IMR-90 (cell line): ENCODE measurements at regions not wholly inside any gene's neighbourhood (a gene's known extent, or its start where the extent isn't known, plus 50 kb on each side); places are given as distances from the start of the nearest gene placed in this dataset.

Source experiments
- ATAC-seq: fragments of 200-7000 bp; cut with Tn5 transposase; 2 replicates; pipeline ENCODE4 v1.9.1; 2020; ENCODE audit warnings: low read depth, mild to moderate bottlenecking, moderate library complexity
- BruUV-seq: library from RNA; stranded (reverse); fragments of 400-500 nt; replicated peaks from 2 replicates; lab custom pipeline; 2021; lab: Mats Ljungman, UMichigan
- CTCF ChIA-PET: fragments of 300-600 bp; formaldehyde crosslinking; extraction: SDS; loops from one replicate; lab custom pipeline; 2021; ENCODE audit warnings: antibody characterized with exemption; lab: Yijun Ruan, JAX
- POLR2A ChIA-PET: fragments of 300-600 bp; sonication (Branson Sonifier 250); formaldehyde crosslinking; loops from one replicate; lab custom pipeline; 2022; ENCODE audit warnings: antibody characterized with exemption; ENCODE audit not compliant: unreplicated experiment; lab: Charles Lee
- DNase-seq: peaks from one replicate; pipeline ENCODE4 v3.0.0; 2013
- H2AFZ ChIP-seq: replicated peaks from 2 replicates; pipeline ENCODE3; 2013; ENCODE audit warnings: low read length, mild to moderate bottlenecking; ENCODE audit not compliant: poor library complexity
- H2AK5ac ChIP-seq: 2 replicates; pipeline ENCODE4 v1.6.1; 2013; ENCODE audit warnings: low read depth, low read length, inconsistent platforms
- H2AK9ac ChIP-seq: replicated peaks from 2 replicates; pipeline ENCODE3; 2013; ENCODE audit warnings: mild to moderate bottlenecking, low read depth, low read length, moderate library complexity; ENCODE audit not compliant: poor library complexity
- H2BK120ac ChIP-seq: 2 replicates; pipeline ENCODE4 v1.6.1; 2013; ENCODE audit warnings: low read depth, low read length, inconsistent platforms
- H2BK15ac ChIP-seq: 3 replicates; pipeline ENCODE4 v1.6.1; 2013; ENCODE audit warnings: low read depth, low read length, inconsistent platforms
- H2BK20ac ChIP-seq: 2 replicates; pipeline ENCODE4 v1.6.1; 2013; ENCODE audit warnings: low read depth, mild to moderate bottlenecking, inconsistent platforms, low read length, moderate library complexity
- H2BK5ac ChIP-seq: 2 replicates; pipeline ENCODE4 v1.6.1; 2013; ENCODE audit warnings: mild to moderate bottlenecking, low read depth, low read length, inconsistent platforms; ENCODE audit not compliant: poor library complexity, severe bottlenecking
- H3K14ac ChIP-seq: replicated peaks from 2 replicates; pipeline ENCODE4 v1.6.1; 2013; ENCODE audit warnings: low read depth, low read length, inconsistent platforms
- H3K18ac ChIP-seq: 2 replicates; pipeline ENCODE4 v1.6.1; 2013; ENCODE audit warnings: low read depth, low read length, control low read depth
- H3K23ac ChIP-seq: 2 replicates; pipeline ENCODE4 v1.6.1; 2013; ENCODE audit warnings: low read depth, low read length, inconsistent platforms
- H3K27ac ChIP-seq: 2 replicates; pipeline ENCODE4 v1.5.1; 2013; ENCODE audit warnings: mild to moderate bottlenecking, control low read depth, low read length; ENCODE audit not compliant: insufficient read depth
- H3K27me3 ChIP-seq: 2 replicates; pipeline ENCODE4 v1.6.1; 2013; ENCODE audit warnings: low read length; ENCODE audit not compliant: control insufficient read depth, insufficient read depth
- H3K36me3 ChIP-seq: 2 replicates; pipeline ENCODE4 v1.6.1; 2013; ENCODE audit warnings: low read length, mixed read lengths; ENCODE audit not compliant: control insufficient read depth, insufficient read depth
- H3K4ac ChIP-seq: 2 replicates; pipeline ENCODE4 v1.6.1; 2013; ENCODE audit warnings: low read depth, low read length, inconsistent platforms
- H3K4me1 ChIP-seq: 2 replicates; pipeline ENCODE4 v1.6.1; 2013; ENCODE audit warnings: low read length, mixed read lengths; ENCODE audit not compliant: control insufficient read depth, insufficient read depth
- H3K4me2 ChIP-seq: 2 replicates; pipeline ENCODE4 v1.6.1; 2013; ENCODE audit warnings: low read depth, mild to moderate bottlenecking, control low read depth, low read length, moderate library complexity
- H3K4me3 ChIP-seq: 2 replicates; pipeline ENCODE4 v1.5.1; 2013; ENCODE audit warnings: low read depth, mild to moderate bottlenecking, control low read depth, low read length, moderate library complexity; ENCODE audit not compliant: insufficient read depth
- H3K56ac ChIP-seq: 2 replicates; pipeline ENCODE4 v1.6.1; 2013; ENCODE audit warnings: low read length, inconsistent platforms; ENCODE audit not compliant: insufficient read depth; ENCODE audit errors: extremely low read depth
- H3K79me1 ChIP-seq, 2 experiments: 2 replicates each; pipeline ENCODE4 v1.6.1; 2013; ENCODE audit warnings: low read length in 2 of 2, inconsistent platforms in 1 of 2, low read depth in 1 of 2
- H3K9ac ChIP-seq: 2 replicates; pipeline ENCODE4 v1.6.1; 2013; ENCODE audit warnings: low read depth, low read length, control low read depth
- H3K9me1 ChIP-seq: 2 replicates; pipeline ENCODE4 v1.6.1; 2013; ENCODE audit warnings: low read length, inconsistent platforms; ENCODE audit not compliant: insufficient read depth
- H3K9me3 ChIP-seq: 2 replicates; pipeline ENCODE4 v1.6.1; 2013; ENCODE audit warnings: low read length; ENCODE audit not compliant: control insufficient read depth, insufficient read depth
- H4K20me1 ChIP-seq: 2 replicates; pipeline ENCODE4 v1.6.1; 2013; ENCODE audit warnings: low read length, inconsistent platforms; ENCODE audit not compliant: insufficient read depth
- H4K5ac ChIP-seq: 2 replicates; pipeline ENCODE4 v1.6.1; 2013; ENCODE audit warnings: mild to moderate bottlenecking, low read depth, low read length, control low read depth
- H4K8ac ChIP-seq, 2 experiments: 2 replicates each; pipeline ENCODE4 v1.6.1; 2013; ENCODE audit warnings: low read depth in 2 of 2, low read length in 2 of 2, control low read depth in 1 of 2, inconsistent platforms in 1 of 2
- H4K91ac ChIP-seq: 2 replicates; pipeline ENCODE4 v1.6.1; 2013; ENCODE audit warnings: low read depth, low read length, inconsistent platforms; ENCODE audit not compliant: insufficient read depth
- BHLHE40 ChIP-seq: fragments of 150-350 bp; IDR thresholded peaks from 2 replicates; pipeline ENCODE4 v1.6.1; 2016; ENCODE audit warnings: mild to moderate bottlenecking, low read depth, low read length
- CHD1 ChIP-seq: IDR thresholded peaks from 2 replicates; pipeline ENCODE4 v1.6.1; 2012; ENCODE audit warnings: low read depth, low read length, improper control_type of control experiment
- CTCF ChIP-seq: conservative IDR thresholded peaks from 2 replicates; pipeline ENCODE4 v1.5.1; 2012; ENCODE audit warnings: mild to moderate bottlenecking, low read depth, low read length, improper control_type of control experiment
- MAFK ChIP-seq: IDR thresholded peaks from 2 replicates; pipeline ENCODE4 v1.6.1; 2012; ENCODE audit warnings: low read depth, low read length, improper control_type of control experiment
- NFE2L2 ChIP-seq: fragments of 150-350 bp; IDR thresholded peaks from 2 replicates; pipeline ENCODE4 v1.6.1; 2016; ENCODE audit warnings: low read depth, mild to moderate bottlenecking, low read length
- RCOR1 ChIP-seq: IDR thresholded peaks from 2 replicates; pipeline ENCODE4 v1.6.1; 2012; ENCODE audit warnings: mild to moderate bottlenecking, low read length, improper control_type of control experiment; ENCODE audit not compliant: insufficient replicate concordance
- SMC3 ChIP-seq: fragments of 150-350 bp; IDR thresholded peaks from 2 replicates; pipeline ENCODE4 v1.6.1; 2016; ENCODE audit warnings: low read depth, mild to moderate bottlenecking, antibody characterized with exemption, low read length, moderate library complexity
- WGBS, 2 experiments: methylation state at CpG; one replicate each; pipeline versions ENCODE4 v1.1.5 to v1.1.7; 2013; ENCODE audit warnings: missing lambda C conversion rate in 2 of 2; ENCODE audit not compliant: insufficient read length in 1 of 2; ENCODE audit errors: extremely low coverage in 2 of 2; 5-methylcytosine and 5-hydroxymethylcytosine counted together
- dilution Hi-C: fragments of 300-500 bp; cut with HindIII; formaldehyde crosslinking; loops from one replicate; pipeline ENCODE4 v1.14.3; 2018; ENCODE audit warnings: low sequenced_read_pairs; ENCODE audit not compliant: unreplicated experiment
- in situ Hi-C: fragments of 300-500 bp; cut with MboI; formaldehyde crosslinking; loops from 3 replicates; pipeline ENCODE4 v1.14.3; 2019; ENCODE audit warnings: low sequenced_read_pairs, inconsistent platforms, mixed read lengths
- intact Hi-C: fragments of 100-400 bp; cut with micrococcal nuclease; formaldehyde crosslinking; loops from 2 replicates; pipeline ENCODE4 v1.10.0; 2022

GRCh38 chr10:83108565-83109333 lies 1030.6 kb upstream of the GHITM start:
- 51% methylated on average over 5 of the region's 7 CpGs; no CpG with 5 or more reads in 1 of the 2 experiments for WGBS, 2 experiments
- CTCF ChIA-PET: no interaction called here
- Histone ChIP-seq H3K14ac (no peak overlapping the region), H2AK9ac (no peak overlapping the region), H3K4me2 (no peak overlapping the region), H2BK15ac (no peak overlapping the region), H2BK120ac (no peak overlapping the region), H2AK5ac (no peak overlapping the region), H2AFZ (no peak overlapping the region), H3K36me3 (no peaks in the 10 kb centered on the region), H3K23ac (no peak overlapping the region), H3K27me3 (no peaks in the 10 kb centered on the region), H3K9me1 (no peaks in the 10 kb centered on the region), H4K8ac (no peak overlapping the region), H3K9ac (no peak overlapping the region), H3K56ac (no peak overlapping the region), H3K27ac (no peak overlapping the region), H3K18ac (no peak overlapping the region), H4K91ac (no peak overlapping the region), H3K4me3 (no peak overlapping the region), H3K4ac (no peak overlapping the region), H4K20me1 (no peaks in the 10 kb centered on the region), H3K79me1 (no peaks in the 10 kb centered on the region), H3K4me1 (no peaks in the 10 kb centered on the region), H4K5ac (no peak overlapping the region), H2BK5ac (no peak overlapping the region), H2BK20ac (no peak overlapping the region), H3K9me3 (peaks cover 10% of the 10 kb centered on the region)
- dilution Hi-C loops: no loop called here
- no TSS peak for BruUV-seq
- DNase-seq (no peak), ATAC-seq (no peak)
- intact Hi-C loops: no loop called here
- POLR2A ChIA-PET: no interaction called here
- no peak for TF ChIP-seq MAFK
- TF ChIP-seq NFE2L2: no peak
- no peak for TF ChIP-seq RCOR1
- no peak for TF ChIP-seq SMC3
- TF ChIP-seq BHLHE40: no peak
- TF ChIP-seq CHD1: no peak
- no peak for TF ChIP-seq CTCF
- in situ Hi-C loops: no loop called here
